ENCODE measurements at regions not wholly inside any gene's neighbourhood (a gene's known extent, or its start where the extent isn't known, plus 50 kb on each side); places are given as distances from the start of the nearest gene placed in this dataset.
A peak's percentile ranks its signal among the peaks of the same experiment; 100 is the strongest.

DNA sequence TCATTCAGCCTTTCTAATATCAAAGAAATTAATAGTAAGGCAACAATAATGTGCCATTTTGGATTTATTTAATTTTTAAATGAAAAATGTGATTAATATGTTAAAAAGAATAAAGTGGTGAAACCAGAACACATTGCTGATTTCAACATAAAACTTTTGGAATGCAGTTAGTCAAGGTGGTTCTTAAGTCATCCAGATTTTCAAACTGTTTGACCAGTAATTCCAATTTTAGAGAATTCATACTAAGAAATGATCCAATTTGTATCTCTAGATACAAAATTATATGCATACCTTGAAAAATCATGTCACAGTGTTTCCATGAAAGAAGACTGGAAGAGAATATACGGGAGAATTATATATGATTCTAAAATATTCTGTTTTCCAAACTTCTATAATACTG, 54.2 kb upstream of the MCOLN3 start:
- Histone ChIP-seq H3K27ac (ENCODE audit: low read depth, low read length) (no peak overlapping the region), H4K8ac (ENCODE audit: low read depth, low read length) (no peak overlapping the region), H3K23ac (ENCODE audit: low read length) (no peak overlapping the region), H2BK120ac (ENCODE audit: insufficient read depth, low read length, poor library complexity) (no peak overlapping the region), H3K36me3 (ENCODE audit: control insufficient read depth in 1 of 2, insufficient read depth in 2 of 2, low read length in 2 of 2) (no peaks in the 10 kb centered on the region), H4K12ac (ENCODE audit: low read depth, low read length) (no peak overlapping the region), H3K14ac (ENCODE audit: low read length) (no peak overlapping the region), H2BK5ac (ENCODE audit: low read depth, low read length, poor library complexity) (no peak overlapping the region), H3K4me1 (ENCODE audit: control insufficient read depth in 1 of 2, insufficient read depth in 2 of 2, low read length in 2 of 2) (no peaks in the 10 kb centered on the region), H3K79me2 (ENCODE audit: control insufficient read depth, insufficient read depth, low read length, poor library complexity) (no peaks in the 10 kb centered on the region), H3K9me3 (ENCODE audit: insufficient read depth, low read depth, low read length) (no peaks in the 10 kb centered on the region), H4K91ac (ENCODE audit: low read depth, low read length) (no peak overlapping the region), H3K4me3 (ENCODE audit: low read depth, low read length) (no peak overlapping the region), H3K4me2 (ENCODE audit: low read length) (no peak overlapping the region), H3K4ac (ENCODE audit: low read depth, low read length) (no peak overlapping the region), H2AFZ (ENCODE audit: insufficient read depth, low read length, poor library complexity) (no peak overlapping the region), H3K18ac (ENCODE audit: low read length) (no peak overlapping the region), H3K79me1 (ENCODE audit: low read length) (no peaks in the 10 kb centered on the region), H3K27me3 (ENCODE audit: insufficient read depth, low read length) (no peaks in the 10 kb centered on the region), H2AK5ac (ENCODE audit: low read length) (no peak overlapping the region), H2BK12ac (ENCODE audit: low read length) (no peak overlapping the region), H3K9ac (ENCODE audit: low read length) (no peak overlapping the region)
- DNase-seq = peak; percentile 6 to 74
- WGBS (ENCODE audit: extremely low coverage, insufficient coverage, insufficient read length) = no CpG with 5 or more reads among the region's 1 CpG

All from trophoblast cell (in vitro differentiated cells and primary cell).